Left kidney (tissue), 1 donor: ENCODE measurements at regions not wholly inside any gene's neighbourhood (a gene's known extent, or its start where the extent isn't known, plus 50 kb on each side); places are given as distances from the start of the nearest gene placed in this dataset.
A peak's percentile ranks its signal among the peaks of the same experiment; 100 is the strongest.

Source experiments
- DNase-seq: peaks from one replicate; pipeline ENCODE4 v3.0.0-alpha.2; 2013

DNA sequence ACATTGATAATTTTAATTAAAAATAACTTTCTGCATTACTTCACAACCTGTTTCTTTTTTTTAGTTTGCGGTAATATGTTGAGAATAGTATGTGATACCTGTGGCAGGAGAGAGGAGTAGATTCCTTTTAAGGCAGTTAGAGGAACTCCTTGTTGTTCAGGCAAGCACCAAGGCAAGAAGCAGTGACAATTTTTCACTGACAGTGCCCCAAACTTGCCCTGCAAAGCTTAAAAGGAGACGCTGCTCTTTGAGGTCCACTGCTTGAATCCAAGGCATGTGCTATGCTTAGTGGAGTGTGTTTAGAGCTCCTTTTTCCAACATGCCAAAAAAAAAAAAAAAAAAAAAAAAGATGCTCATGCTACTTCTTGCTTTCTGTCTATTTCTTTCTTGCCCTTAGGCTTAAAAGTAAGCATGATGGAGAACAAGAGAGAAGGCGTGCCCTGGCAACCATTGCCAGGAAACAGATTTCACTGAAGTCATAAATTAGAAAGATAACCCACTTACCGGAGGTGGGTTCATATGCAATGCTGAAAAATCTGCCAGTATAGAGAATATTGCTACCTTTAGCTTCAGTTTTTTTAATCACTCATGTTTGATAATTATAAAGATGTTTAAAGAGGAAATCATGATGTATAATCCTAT lies 58.3 kb upstream of the DYRK2 start:
- DNase-seq = peak; percentile 4

DNA sequence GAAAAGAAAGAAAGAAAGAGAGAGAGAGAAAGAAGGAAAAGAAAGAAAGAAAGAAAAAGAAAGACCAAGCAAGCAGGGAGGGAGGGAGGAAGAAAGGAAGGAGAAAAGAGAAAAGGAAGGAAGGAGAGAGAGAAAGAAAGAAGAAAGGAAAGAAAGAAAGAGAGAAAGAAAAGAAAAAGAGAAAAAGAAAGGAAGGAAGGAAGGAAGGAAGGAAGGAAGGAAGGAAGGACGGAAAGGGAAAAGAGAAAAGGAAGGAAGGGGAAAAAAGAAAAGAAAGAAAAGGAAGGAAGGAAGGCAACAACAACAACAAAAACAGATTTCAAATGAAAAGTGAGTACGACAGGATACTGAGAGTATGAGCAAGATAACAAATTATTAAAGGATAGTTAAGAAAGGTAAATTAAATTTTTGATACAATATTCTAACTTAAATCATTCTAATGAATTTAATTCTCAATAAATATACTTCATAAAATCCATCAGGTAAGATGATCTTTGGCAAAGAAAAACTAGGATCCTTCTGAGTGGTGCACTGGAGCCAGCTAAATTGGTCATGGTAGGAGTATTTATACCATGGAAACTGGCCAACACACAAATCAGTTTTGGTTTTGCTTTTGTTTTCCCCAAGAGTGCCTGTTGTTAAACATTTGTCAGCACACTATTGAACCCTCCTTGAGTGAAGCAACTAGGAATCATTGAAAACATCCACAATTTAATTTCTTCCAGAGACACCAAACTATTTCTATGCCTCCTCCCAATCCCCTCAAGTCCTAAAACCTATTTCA lies 56.1 kb upstream of the DYRK2 start:
- DNase-seq = peak; percentile 33

DNA sequence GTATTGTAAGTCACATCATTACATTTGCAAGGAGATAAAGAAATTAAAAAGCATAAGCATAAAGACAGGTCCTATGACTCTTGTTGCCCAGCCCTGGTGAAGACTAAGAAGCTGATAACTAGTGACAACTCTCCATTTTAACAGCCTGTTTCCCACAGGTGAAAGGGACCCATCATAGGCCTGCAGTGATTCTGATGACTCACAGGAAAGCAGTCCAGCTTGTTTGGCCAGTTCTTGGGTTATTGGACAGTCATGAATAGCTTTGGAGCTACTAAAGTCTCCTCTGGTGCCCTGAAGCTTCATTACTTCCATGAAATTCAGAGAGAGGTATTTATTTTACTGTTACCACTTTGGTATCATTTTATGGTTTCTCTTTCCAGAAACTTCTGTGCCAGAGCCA lies 55.5 kb upstream of the DYRK2 start:
- DNase-seq = peak; percentile 39

DNA sequence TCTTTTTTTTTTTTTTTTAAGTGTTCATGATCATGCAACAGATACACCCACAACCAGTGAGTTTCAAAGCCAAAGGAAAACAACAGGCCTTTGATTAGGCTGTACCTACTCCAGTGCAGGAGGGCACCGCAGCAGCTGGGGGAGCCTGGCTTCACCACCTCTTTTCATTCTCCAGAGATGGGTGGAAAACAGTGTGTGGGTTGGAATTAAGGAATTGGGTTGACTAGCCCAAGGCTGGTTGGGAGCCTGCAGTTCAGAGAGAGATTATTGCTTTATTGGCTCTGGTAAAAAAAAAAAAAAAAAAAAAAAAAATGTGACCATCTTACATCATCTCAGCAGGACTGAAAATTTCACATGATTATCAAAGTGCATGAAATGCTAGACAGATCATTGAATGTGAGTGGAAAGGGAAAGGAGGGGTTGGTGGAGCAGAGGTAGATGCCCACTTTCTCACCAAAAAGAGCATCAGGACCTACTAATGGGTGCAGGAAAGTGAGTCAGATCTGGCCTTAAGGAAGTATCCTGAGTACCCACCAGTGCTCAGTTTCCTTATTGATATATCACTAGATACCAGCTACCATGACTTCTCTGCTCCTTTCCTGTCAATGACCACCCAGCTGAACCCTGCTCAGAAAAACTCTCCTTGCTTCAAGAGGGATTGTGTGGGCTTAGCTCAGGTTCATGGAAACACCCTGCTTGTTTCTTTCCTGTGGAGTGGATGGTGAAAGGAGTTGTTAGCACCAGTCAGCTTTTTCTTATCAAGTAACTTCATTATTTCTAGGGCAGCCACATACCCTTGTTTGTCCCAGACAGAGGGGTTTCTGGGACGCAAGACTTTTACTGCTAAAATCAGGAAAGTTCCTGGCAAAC lies 54.8 kb upstream of the DYRK2 start:
- DNase-seq = no peak

DNA sequence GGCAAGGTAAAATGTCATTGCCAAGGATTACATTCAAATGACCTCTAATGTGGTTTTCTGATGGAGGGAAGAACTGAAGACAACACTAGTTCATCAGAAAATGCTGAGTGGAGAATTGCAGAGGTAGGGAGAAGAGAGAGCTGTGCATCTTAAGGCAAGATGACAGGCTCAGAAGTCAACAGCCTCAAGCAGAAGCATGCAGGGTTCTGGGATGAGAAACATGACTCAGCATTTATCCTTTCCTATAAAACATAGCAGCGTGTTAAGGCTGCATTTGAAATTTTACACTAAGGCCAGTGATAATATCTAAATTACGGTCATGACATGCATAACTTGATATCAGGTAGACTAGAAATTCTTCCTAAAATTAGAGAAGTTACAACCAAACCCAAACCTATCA lies 53.7 kb upstream of the DYRK2 start:
- no peak for DNase-seq

DNA sequence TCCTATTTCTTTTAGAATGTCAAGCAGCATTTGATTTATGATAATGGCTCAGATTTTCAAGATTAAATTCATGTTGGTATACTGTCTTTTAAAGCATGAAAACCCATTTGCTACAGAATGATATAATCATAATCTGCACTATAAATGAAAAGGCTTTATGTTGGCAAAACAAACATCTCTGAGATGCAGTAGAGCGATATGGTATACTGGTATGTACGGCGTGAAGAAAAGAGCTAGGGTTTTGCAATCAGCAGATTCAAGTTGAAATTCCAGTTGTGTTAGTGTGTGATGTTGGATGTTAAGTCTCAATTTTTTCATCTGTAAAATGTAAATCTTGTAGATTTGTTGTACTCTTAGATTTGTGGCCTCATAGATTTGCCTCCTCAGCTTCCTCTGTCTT lies 53.2 kb upstream of the DYRK2 start:
- DNase-seq = no peak

DNA sequence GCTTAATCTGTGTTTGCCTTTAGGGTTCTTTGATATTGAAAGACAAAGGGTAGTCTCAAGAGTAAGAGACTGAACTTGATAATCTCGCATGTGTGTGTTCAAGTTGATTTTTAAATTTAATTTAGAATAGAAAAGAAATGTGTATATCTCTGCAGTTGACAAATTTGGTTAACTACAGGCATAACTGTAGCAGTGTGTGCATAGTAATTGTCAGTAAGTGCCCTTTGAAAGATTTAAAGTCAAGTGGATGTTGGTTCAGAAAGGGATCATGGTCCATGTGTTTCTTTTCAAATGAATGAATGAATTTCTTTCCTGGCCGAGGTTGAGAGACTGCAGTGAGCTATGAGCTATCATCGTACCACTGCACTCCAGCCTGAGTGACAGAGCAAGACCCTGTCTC lies 49.9 kb upstream of the DYRK2 start:
- DNase-seq = no peak
